ENCODE measurements at regions not wholly inside any gene's neighbourhood (a gene's known extent, or its start where the extent isn't known, plus 50 kb on each side); places are given as distances from the start of the nearest gene placed in this dataset.

GRCh38 chr9:126113176-126113575 is 213.5 kb upstream of the MVB12B start:
- TF ChIP-seq, protein P1, sequence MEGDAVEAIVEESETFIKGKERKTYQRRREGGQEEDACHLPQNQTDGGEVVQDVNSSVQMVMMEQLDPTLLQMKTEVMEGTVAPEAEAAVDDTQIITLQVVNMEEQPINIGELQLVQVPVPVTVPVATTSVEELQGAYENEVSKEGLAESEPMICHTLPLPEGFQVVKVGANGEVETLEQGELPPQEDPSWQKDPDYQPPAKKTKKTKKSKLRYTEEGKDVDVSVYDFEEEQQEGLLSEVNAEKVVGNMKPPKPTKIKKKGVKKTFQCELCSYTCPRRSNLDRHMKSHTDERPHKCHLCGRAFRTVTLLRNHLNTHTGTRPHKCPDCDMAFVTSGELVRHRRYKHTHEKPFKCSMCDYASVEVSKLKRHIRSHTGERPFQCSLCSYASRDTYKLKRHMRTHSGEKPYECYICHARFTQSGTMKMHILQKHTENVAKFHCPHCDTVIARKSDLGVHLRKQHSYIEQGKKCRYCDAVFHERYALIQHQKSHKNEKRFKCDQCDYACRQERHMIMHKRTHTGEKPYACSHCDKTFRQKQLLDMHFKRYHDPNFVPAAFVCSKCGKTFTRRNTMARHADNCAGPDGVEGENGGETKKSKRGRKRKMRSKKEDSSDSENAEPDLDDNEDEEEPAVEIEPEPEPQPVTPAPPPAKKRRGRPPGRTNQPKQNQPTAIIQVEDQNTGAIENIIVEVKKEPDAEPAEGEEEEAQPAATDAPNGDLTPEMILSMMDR (conservative IDR thresholded peaks at IDR 0.05; ENCODE audit: low read depth in 2 of 2): no peak
- TF ChIP-seq POLR2AphosphoS5 (IDR thresholded peaks at IDR 0.05; ENCODE audit: low read depth): no peak
- TF ChIP-seq EZH2 (IDR thresholded peaks at IDR 0.05; ENCODE audit: low read depth, unreplicated experiment): no peak
- TF ChIP-seq, protein P2, sequence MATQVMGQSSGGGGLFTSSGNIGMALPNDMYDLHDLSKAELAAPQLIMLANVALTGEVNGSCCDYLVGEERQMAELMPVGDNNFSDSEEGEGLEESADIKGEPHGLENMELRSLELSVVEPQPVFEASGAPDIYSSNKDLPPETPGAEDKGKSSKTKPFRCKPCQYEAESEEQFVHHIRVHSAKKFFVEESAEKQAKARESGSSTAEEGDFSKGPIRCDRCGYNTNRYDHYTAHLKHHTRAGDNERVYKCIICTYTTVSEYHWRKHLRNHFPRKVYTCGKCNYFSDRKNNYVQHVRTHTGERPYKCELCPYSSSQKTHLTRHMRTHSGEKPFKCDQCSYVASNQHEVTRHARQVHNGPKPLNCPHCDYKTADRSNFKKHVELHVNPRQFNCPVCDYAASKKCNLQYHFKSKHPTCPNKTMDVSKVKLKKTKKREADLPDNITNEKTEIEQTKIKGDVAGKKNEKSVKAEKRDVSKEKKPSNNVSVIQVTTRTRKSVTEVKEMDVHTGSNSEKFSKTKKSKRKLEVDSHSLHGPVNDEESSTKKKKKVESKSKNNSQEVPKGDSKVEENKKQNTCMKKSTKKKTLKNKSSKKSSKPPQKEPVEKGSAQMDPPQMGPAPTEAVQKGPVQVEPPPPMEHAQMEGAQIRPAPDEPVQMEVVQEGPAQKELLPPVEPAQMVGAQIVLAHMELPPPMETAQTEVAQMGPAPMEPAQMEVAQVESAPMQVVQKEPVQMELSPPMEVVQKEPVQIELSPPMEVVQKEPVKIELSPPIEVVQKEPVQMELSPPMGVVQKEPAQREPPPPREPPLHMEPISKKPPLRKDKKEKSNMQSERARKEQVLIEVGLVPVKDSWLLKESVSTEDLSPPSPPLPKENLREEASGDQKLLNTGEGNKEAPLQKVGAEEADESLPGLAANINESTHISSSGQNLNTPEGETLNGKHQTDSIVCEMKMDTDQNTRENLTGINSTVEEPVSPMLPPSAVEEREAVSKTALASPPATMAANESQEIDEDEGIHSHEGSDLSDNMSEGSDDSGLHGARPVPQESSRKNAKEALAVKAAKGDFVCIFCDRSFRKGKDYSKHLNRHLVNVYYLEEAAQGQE (IDR thresholded peaks at IDR 0.05; ENCODE audit: unreplicated experiment): no peak
- no peak for TF ChIP-seq EZH2phosphoT487 (IDR thresholded peaks at IDR 0.05; ENCODE audit: unreplicated experiment)
- TF ChIP-seq ZNF114 (CRISPR knock-in tag; IDR thresholded peaks at IDR 0.05): no peak
- no peak for TF ChIP-seq NANOG (IDR thresholded peaks at IDR 0.05; ENCODE audit: borderline replicate concordance)
- no peak for TF ChIP-seq ZNF462 (CRISPR knock-in tag; IDR thresholded peaks at IDR 0.05)
- no peak for TF ChIP-seq ZNF331 (CRISPR knock-in tag; IDR thresholded peaks at IDR 0.05; ENCODE audit: low read depth)
- no peak for TF ChIP-seq JUNB (IDR thresholded peaks at IDR 0.05; ENCODE audit: unreplicated experiment)
- no peak for TF ChIP-seq CREB1 (CRISPR knock-in tag; IDR thresholded peaks at IDR 0.05; ENCODE audit: low read depth)
- TF ChIP-seq, protein P3, sequence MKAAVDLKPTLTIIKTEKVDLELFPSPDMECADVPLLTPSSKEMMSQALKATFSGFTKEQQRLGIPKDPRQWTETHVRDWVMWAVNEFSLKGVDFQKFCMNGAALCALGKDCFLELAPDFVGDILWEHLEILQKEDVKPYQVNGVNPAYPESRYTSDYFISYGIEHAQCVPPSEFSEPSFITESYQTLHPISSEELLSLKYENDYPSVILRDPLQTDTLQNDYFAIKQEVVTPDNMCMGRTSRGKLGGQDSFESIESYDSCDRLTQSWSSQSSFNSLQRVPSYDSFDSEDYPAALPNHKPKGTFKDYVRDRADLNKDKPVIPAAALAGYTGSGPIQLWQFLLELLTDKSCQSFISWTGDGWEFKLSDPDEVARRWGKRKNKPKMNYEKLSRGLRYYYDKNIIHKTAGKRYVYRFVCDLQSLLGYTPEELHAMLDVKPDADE (IDR thresholded peaks at IDR 0.05): no peak

All from GM23338 (cell line).